HL-60 (cell line): ENCODE measurements at regions not wholly inside any gene's neighbourhood (a gene's known extent, or its start where the extent isn't known, plus 50 kb on each side); places are given as distances from the start of the nearest gene placed in this dataset.

Source experiments
- DNase-seq, 2 experiments: peaks; one replicate each; pipeline ENCODE4 v3.0.0-alpha.2; 2010 to 2020; ENCODE audit warnings: low read depth in 1 of 2, low spot score in 1 of 2
- H3K27ac ChIP-seq: fragments of 250-450 bp; sonication (Bioruptor Pico); replicated peaks from 2 replicates; pipeline ENCODE4 v1.5.1; 2020; ENCODE audit warnings: mild to moderate bottlenecking, moderate library complexity
- H3K27me3 ChIP-seq: fragments of 250-450 bp; sonication (Bioruptor Pico); 2 replicates; pipeline ENCODE4 v1.5.1; 2021; ENCODE audit warnings: mild to moderate bottlenecking, moderate library complexity; ENCODE audit not compliant: insufficient read depth, poor library complexity, severe bottlenecking
- H3K4me3 ChIP-seq: replicated peaks from 2 replicates; pipeline ENCODE4 v1.5.1; 2011; ENCODE audit warnings: mild to moderate bottlenecking, control low read depth, low read length; ENCODE audit not compliant: insufficient read depth
- GABPA ChIP-seq: IDR thresholded peaks from 2 replicates; pipeline ENCODE4 v1.6.1; 2012; ENCODE audit warnings: low read depth
- POLR2AphosphoS5 ChIP-seq: IDR thresholded peaks from 2 replicates; pipeline ENCODE4 v1.6.1; 2012; ENCODE audit warnings: low read depth
- SPI1 ChIP-seq: IDR thresholded peaks from 2 replicates; pipeline ENCODE4 v1.6.1; 2012; ENCODE audit warnings: low read depth, mild to moderate bottlenecking, borderline replicate concordance
- TF ChIP-seq, protein P1 (sequence below): IDR thresholded peaks from one replicate; pipeline ENCODE4 v1.5.1; 2011; ENCODE audit warnings: low read length, control low read depth, inconsistent platforms; ENCODE audit not compliant: insufficient read depth
- TF ChIP-seq, protein P2 (sequence below): IDR thresholded peaks from 2 replicates; pipeline ENCODE4 v1.6.1; 2012; ENCODE audit warnings: low read depth; ENCODE audit not compliant: insufficient replicate concordance

DNA sequence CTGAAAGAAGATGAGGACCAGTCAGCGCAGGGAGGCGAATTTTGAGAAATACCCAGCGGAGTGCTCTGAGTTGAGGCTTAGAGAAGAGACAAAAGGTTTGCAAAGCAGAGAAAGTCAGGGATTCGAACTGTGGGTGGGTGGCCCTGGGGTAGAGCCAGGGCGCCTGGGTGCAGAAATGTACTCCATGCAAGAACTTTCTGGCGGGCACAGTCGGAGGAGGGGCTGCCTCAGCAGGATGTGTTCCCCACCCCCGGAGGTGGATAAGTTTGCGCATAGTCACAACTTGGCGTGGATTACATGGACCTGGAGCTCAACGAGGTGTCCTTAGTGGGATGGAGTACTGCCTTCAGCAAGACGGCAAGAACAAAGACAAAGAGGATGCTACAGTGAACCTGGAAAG, 117.3 kb upstream of the ALDH1A3 start:
- Histone ChIP-seq H3K27me3 (no peaks in the 10 kb centered on the region), H3K4me3 (no peak overlapping the region), H3K27ac (no peak overlapping the region)
- DNase-seq = no peak
- TF ChIP-seq, protein P1, sequence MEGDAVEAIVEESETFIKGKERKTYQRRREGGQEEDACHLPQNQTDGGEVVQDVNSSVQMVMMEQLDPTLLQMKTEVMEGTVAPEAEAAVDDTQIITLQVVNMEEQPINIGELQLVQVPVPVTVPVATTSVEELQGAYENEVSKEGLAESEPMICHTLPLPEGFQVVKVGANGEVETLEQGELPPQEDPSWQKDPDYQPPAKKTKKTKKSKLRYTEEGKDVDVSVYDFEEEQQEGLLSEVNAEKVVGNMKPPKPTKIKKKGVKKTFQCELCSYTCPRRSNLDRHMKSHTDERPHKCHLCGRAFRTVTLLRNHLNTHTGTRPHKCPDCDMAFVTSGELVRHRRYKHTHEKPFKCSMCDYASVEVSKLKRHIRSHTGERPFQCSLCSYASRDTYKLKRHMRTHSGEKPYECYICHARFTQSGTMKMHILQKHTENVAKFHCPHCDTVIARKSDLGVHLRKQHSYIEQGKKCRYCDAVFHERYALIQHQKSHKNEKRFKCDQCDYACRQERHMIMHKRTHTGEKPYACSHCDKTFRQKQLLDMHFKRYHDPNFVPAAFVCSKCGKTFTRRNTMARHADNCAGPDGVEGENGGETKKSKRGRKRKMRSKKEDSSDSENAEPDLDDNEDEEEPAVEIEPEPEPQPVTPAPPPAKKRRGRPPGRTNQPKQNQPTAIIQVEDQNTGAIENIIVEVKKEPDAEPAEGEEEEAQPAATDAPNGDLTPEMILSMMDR = no peak
- TF ChIP-seq, protein P2, sequence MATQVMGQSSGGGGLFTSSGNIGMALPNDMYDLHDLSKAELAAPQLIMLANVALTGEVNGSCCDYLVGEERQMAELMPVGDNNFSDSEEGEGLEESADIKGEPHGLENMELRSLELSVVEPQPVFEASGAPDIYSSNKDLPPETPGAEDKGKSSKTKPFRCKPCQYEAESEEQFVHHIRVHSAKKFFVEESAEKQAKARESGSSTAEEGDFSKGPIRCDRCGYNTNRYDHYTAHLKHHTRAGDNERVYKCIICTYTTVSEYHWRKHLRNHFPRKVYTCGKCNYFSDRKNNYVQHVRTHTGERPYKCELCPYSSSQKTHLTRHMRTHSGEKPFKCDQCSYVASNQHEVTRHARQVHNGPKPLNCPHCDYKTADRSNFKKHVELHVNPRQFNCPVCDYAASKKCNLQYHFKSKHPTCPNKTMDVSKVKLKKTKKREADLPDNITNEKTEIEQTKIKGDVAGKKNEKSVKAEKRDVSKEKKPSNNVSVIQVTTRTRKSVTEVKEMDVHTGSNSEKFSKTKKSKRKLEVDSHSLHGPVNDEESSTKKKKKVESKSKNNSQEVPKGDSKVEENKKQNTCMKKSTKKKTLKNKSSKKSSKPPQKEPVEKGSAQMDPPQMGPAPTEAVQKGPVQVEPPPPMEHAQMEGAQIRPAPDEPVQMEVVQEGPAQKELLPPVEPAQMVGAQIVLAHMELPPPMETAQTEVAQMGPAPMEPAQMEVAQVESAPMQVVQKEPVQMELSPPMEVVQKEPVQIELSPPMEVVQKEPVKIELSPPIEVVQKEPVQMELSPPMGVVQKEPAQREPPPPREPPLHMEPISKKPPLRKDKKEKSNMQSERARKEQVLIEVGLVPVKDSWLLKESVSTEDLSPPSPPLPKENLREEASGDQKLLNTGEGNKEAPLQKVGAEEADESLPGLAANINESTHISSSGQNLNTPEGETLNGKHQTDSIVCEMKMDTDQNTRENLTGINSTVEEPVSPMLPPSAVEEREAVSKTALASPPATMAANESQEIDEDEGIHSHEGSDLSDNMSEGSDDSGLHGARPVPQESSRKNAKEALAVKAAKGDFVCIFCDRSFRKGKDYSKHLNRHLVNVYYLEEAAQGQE = no peak
- TF ChIP-seq SPI1 (no peak), POLR2AphosphoS5 (no peak), GABPA (no peak)

DNA sequence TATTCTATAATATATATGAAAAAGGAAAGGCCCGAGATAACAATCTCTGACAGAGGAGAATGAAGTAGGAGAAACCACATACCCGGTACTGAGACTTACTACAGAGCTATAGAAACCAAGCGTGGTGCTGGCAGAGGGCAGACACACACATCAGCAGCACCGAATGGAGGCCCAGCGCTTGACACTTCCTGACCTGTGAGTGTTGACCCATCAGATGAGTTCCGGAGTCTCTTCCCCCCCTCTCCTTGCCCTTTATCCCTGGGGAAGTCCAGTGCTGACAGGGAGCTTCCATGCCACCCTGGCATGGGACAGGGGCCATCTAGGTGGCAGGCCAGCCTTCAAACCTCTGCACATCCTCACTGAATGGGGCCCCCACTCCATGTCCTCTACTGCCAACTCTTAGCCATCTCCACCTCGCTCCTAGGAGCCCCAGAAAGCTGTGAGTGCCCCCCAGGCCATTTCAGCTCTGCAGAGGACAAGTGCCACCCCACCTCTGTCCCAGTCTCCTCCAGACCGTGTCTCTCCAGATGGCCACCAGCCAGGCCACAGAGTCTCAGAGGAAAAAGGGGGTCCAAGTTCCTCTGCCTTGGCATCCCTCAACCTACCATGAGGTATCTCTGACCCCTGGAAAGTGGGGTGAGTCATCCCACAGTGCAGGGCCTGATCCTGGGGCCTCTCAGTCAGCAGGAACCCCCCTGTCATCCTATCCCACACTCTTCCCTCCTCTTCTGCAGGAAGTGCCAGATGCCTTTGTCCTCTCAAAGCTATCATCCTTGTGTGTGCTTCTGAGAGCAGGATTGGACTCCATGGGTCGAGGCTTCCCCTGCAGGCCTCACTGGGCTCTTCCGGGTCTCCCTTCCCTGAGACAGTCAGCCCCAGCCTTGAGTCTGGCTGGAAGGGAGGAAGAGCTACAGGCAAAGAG, 116.5 kb upstream of the ALDH1A3 start:
- Histone ChIP-seq H3K4me3 (no peak overlapping the region), H3K27me3 (no peaks in the 10 kb centered on the region), H3K27ac (no peak overlapping the region)
- no peak for DNase-seq
- no peak for TF ChIP-seq SPI1
- TF ChIP-seq, protein P1 = no peak
- TF ChIP-seq POLR2AphosphoS5 = no peak
- no peak for TF ChIP-seq GABPA
- TF ChIP-seq, protein P2 = no peak

DNA sequence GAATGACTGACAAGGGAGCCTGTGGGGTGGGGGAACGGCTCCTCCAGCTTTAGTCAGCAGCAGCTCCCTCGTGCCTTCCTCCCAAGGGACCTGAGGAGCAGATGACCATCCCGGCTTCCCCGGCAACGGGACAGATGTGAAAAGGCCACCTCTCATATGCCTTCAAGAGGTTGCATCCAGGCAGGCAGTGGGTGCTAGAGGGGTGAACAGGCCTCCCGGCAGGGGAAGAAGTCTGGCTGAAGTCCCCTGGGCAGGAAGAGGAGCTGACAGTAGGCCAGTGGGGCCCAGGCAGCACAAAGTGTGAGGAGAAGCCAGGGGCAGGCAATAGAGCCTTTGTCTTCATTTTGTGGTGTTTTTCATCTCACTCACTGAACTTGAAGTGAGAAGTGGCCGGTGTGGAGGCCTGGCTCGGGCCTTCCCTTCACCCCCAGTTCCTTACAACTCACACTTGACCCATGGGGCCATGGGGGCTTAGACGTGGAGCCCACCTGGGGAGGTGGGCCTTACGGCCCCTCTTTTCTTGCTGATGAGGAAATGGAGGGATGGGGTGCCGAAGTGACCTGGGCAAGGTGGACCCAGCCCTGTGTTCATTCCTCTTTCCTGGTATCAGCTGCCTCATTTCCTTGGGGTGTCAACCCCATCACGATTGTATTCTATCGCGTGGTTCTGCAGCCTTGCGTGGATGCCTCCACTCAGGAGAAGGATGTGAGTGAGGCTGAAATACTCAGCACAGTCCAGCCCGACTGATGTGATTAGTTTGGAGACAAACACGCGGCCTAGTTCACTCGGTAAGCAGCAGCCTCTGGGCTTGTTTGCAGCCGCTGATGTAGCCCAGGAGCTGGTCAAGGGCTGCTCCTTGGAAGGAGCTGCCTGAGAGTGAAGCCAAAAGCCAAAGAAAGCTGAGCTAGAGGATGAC, 115.5 kb upstream of the ALDH1A3 start:
- no peak for DNase-seq
- Histone ChIP-seq H3K27me3 (no peaks in the 10 kb centered on the region), H3K27ac (no peak overlapping the region), H3K4me3 (no peak overlapping the region)
- TF ChIP-seq POLR2AphosphoS5 = no peak
- TF ChIP-seq, protein P1 = no peak
- no peak for TF ChIP-seq SPI1
- TF ChIP-seq, protein P2 = no peak
- TF ChIP-seq GABPA = no peak
